IMR-90 (cell line): ENCODE measurements at regions not wholly inside any gene's neighbourhood (a gene's known extent, or its start where the extent isn't known, plus 50 kb on each side); places are given as distances from the start of the nearest gene placed in this dataset.
"Not testable (repeated sequence)": the region's sequence is repeated elsewhere in the genome, so short reads cannot be mapped to it uniquely, and the experiment has no call there.

ENCODE experiments used
- BHLHE40 ChIP-seq: fragments of 150-350 bp; IDR thresholded peaks from 2 replicates; pipeline ENCODE4 v1.6.1; 2016; ENCODE audit warnings: mild to moderate bottlenecking, low read depth, low read length
- POLR2A ChIP-seq: IDR thresholded peaks from 2 replicates; pipeline ENCODE4 v1.6.1; 2012; ENCODE audit warnings: mild to moderate bottlenecking, low read depth, low read length
- SMC3 ChIP-seq: fragments of 150-350 bp; IDR thresholded peaks from 2 replicates; pipeline ENCODE4 v1.6.1; 2016; ENCODE audit warnings: low read depth, mild to moderate bottlenecking, antibody characterized with exemption, low read length, moderate library complexity
- TF ChIP-seq, protein P1 (sequence below): conservative IDR thresholded peaks from 2 replicates; pipeline ENCODE4 v1.5.1; 2012; ENCODE audit warnings: mild to moderate bottlenecking, low read depth, low read length, improper control_type of control experiment

DNA sequence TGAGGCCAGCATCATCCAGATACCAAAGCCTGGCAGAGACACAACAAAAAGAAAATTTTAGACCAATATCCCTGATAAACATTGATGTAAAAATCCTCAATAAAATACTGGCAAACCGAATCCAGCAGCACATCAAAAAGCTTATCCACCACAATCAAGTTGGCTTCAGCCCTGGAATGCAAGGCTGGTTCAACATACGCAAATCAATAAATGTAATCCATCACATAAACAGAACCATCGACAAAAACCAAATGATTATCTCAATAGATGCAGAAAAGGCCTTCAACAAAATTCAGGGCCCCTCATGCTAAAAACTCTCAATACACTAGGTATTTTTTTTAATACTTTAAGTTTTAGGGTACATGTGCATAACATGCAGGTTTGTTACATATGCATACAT is 74.1 kb downstream of the ELAPOR2 start:
- not testable (repeated sequence) for TF ChIP-seq SMC3, BHLHE40, POLR2A
- TF ChIP-seq, protein P1, sequence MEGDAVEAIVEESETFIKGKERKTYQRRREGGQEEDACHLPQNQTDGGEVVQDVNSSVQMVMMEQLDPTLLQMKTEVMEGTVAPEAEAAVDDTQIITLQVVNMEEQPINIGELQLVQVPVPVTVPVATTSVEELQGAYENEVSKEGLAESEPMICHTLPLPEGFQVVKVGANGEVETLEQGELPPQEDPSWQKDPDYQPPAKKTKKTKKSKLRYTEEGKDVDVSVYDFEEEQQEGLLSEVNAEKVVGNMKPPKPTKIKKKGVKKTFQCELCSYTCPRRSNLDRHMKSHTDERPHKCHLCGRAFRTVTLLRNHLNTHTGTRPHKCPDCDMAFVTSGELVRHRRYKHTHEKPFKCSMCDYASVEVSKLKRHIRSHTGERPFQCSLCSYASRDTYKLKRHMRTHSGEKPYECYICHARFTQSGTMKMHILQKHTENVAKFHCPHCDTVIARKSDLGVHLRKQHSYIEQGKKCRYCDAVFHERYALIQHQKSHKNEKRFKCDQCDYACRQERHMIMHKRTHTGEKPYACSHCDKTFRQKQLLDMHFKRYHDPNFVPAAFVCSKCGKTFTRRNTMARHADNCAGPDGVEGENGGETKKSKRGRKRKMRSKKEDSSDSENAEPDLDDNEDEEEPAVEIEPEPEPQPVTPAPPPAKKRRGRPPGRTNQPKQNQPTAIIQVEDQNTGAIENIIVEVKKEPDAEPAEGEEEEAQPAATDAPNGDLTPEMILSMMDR, result not testable (repeated sequence)
